ENCODE measurements at regions not wholly inside any gene's neighbourhood (a gene's known extent, or its start where the extent isn't known, plus 50 kb on each side); places are given as distances from the start of the nearest gene placed in this dataset.

GRCh38 chr7:81877890-81878289 lies 108.0 kb upstream of the HGF start:
- TF ChIP-seq CTCF (conservative IDR thresholded peaks at IDR 0.05), result no peak
- TF ChIP-seq EZH2 (IDR thresholded peaks at IDR 0.05; ENCODE audit: low read depth), result no peak

All from PC-9 (cell line).